Lung microvascular endothelial cell (primary cell): ENCODE measurements at regions not wholly inside any gene's neighbourhood (a gene's known extent, or its start where the extent isn't known, plus 50 kb on each side); places are given as distances from the start of the nearest gene placed in this dataset.

Experiments
- DNase-seq, 2 donors: peaks; one replicate each; pipeline versions ENCODE4 v3.0.0 to v3.0.0-alpha.2; 2010; ENCODE audit warnings: low read depth in 2 of 2

DNA sequence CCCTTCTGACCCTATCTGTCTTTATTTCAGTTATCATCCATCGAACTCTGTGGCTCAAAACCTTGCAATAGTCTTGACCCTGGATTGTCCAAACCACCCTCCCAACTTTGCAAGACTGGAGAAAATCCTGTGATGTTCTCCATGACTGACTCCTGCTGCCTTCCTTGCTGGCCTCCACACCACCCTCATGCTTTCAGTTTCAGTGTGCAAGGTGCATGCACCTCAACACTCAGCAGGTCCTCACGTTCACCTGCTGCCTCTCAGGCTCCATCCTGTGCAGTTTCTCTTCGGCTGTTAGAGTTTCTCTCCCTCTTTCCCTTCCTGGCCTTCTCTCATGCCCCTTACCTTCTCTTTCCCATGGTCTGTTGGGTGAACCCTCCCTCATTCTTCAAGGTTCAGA is 59.4 kb upstream of the ASIC2 start:
- no peak for DNase-seq

DNA sequence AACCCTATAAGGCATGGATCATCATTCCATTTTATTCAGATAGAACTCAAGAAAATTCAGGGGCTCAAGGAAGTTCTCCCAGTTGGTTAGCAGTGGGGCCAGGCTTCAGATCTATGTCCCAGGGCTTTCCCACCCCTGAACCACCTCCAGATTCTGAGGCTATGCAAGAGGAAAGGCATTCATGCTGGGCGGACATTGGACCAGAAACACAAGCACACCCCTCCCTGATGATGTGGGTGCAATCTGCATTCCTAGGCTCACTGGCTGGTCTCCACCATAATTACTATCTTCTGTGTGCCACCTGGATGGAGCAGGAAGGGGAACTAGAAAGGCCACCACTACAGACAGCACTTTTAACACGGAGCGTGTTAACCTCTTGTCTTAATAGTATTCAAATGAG is 63.2 kb upstream of the ASIC2 start:
- no peak for DNase-seq

DNA sequence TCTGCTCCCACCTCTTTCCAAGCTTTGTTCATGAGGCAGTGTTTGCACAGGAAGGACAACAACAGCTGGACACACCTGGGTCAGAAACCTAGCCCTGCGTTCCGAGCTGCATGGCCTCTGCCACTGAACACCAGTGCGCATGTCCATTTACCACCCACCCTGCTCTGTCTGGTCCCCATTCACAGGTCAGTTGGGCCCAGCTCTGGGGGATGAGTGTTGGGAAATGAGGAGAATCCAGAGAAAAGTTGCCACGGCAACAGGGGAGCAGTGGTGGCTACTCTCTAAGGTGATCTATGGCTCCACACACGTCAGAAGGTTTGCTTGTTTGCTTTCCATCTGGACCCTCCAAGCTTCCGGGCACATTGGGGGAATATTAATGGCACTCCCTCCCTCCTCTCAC is 70.4 kb upstream of the ASIC2 start:
- DNase-seq, result no peak

DNA sequence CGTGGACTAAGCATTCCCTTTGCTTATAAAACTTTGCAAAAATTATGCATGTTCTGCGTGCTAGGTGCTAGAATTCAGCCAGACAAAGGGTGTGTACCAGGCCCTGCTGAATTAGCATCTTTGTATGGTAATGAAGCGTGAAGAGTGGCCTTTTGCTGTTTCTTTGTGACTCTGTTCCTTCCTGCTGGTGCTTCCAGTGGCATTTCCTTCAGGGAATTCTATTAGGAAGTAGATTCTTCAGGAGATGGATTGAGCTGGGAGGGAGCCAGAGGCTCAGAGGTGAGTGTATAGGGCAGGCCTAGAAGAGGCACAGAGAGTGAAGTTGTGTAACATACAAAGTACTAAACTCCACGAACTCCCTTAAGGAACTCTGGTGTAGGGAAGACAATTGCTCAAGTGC is 73.9 kb upstream of the ASIC2 start:
- no peak for DNase-seq

DNA sequence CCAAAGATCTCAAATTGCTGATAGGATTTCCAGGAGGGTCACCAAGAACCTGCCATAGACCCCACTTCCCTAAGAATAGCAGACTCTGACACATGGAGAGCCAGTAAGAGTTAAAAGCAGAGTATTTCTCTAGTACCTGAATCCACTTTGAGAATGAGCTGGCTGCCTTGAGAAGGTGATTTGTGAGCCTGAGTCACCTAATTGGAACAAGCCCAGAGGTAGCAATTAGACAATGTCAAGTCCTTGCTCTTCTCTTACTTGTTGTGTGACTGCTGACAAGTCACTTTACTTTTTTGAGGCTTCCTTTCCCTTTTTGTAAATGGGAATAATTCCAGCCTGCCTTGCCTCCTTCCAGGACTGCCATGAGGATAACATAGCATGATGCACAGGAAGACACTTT is 76.1 kb upstream of the ASIC2 start:
- DNase-seq, result no peak

DNA sequence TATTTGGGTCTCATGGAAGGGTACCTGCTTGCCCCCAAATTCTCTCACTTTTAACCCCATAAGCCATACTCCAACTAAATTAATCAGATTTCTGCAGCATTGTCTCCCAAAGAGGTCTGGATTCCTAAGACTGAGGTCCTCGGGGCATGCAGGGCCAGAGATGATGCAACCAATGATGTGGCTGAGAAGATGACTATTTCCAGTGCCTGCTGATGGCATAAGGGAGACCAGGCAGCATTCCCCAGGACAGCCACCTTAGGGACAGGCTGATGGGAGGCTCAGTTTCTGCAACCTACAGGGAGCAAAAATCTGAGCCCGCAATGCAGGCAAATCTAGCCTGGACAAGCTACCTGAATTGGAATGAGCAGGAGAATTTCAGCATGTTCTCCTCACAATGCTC is 76.8 kb upstream of the ASIC2 start:
- DNase-seq, result no peak

DNA sequence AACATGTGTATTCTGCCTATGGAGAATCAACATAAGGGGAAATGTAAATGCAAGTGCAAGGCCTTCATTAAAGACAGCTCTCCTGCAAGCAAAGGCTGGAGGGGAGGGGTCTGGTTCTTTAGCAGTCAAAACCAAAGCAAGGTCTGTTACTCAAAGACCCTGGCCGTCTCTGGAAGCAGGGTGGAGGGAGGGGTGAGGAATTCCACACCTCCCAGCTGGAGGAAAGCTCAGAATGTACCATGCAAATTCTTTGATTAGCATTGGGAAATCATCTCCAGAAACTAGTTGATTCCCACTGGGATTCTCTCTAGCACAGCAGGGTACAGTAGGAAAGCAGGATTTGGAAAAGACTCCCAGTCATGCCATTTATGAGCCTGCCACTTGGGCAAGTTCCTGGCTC is 77.3 kb upstream of the ASIC2 start:
- no peak for DNase-seq

DNA sequence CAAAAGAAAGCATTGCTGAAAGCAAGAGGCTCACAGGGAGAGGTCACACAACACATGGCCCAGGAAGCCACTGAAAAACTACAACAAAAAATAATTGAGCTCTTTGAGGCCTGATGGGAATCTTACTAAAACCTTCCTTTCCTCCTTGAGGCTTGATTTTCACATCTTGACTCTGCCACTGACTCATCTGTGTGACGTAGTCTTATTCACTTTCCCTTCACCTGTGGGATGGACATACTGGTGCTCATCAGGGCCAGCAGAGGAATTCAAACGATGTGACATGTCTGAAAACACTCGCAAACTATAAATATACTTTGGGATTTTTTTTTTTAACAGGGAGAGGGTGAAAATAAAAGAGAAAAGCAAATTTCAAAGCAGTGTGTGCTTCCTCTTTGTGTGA is 78.3 kb upstream of the ASIC2 start:
- DNase-seq, result no peak

DNA sequence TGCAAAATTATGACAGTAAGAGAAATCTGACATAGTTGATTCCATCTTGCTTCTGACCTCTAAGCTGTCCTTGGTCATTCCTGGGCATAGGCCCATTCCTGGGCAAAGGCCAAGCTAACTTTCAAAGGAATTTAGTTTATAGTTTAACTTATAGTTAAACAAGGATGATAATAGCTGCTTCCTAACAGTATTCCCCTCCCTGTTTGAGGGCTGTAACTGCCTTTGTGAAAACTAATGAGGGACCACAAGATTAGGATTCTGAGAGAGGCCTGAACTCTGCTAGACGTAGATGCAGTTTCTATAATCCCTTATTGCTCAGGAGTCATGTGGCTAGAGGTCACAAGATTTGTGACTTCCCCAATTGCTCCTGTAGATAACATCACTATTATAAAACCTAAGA is 80.2 kb upstream of the ASIC2 start:
- DNase-seq, result no peak

DNA sequence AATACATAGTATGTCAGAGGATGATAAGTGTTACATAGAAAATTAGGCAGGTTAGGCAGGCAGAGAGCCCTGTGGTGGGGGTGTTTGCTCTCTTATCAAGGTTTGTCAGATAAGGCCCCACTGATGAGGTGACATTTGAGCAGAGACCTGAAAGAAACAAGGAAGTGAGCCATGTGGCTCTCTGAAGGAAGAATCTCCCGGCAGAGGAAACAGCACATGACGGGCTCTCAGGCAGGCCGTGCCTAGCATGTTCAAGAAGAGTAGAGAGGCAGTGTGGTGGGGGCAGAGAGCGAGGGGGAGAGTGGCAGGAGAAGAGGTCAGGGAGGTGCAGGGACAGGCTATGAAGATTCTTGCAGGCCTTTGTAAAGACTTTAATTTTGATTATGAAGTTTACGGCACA is 82.0 kb upstream of the ASIC2 start:
- no peak for DNase-seq

DNA sequence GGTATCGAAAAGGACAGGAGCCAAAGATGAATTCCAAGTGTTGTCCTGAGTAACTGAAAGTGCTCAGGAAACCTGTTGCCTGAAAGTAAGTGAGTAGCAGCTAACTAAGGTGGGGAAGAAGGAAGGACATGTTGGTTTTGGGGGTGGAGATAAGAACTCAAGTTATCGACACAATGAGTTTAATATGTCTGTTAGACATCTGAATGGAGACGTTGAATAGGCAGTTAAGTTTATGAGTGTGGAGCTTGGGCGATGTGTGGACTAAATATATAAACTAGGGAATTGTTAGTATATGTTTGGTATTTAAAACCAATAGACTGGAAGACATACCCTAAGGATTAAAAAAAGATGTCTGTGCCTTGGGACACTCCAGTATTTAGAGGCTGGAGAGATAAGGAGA is 82.7 kb upstream of the ASIC2 start:
- no peak for DNase-seq

DNA sequence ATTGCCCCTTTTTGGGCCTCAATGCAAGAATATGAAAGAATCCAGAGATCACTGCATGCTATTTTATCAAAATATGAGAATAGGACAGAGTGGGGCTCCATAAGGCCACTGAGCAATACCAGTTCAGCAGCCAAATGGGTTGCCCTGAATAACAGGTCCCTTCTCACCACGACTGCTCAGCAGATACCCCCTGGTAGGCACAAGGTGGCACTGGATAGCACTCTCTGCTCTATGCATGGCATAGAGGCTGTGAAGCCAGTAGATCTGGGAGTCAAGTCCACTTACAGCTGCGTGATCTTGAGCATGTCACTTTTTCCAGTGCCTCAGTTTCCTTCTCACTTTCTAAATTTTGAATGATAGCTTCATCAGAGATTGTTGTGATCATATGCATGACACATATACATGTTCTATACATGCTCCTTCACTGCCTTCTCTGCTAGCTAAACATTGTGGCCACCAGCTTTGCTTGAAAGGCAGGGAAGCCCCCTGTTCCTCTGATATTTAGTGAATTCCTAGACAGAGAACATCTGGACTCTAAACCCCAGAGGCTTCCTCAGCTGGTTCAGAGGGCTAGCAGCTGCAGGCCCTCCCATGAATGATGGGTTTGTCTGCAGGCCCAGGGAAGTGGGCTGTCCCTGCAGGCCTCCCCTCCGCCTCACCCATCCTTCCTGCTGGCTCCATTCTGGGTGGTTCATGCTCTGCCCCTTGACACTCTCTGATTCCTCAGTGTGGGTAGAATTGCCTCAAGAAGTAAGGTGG is 84.9 kb upstream of the ASIC2 start:
- DNase-seq, result peak in 1 of 2 donors; percentile 13

DNA sequence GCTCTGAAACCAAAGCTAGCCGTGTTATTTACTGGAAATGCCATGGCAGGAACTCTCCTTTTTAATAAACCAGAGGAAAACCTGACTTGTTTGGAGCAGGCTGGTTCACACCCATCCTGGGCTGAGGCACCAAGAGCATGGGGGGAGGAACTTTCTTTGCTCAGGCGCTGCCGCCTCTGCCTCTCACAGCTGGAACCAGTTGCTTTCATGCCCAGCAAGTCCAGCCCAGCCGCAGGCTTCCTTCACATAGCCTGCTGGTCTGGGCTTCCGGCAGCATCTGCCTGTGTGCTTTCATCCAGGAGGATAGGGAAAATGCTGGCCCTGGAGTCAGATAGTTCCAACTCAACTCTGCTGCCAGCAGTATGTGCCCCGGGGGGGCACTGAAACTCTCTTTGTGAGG is 88.1 kb upstream of the ASIC2 start:
- peak in 1 of 2 donors; percentile 3 for DNase-seq

DNA sequence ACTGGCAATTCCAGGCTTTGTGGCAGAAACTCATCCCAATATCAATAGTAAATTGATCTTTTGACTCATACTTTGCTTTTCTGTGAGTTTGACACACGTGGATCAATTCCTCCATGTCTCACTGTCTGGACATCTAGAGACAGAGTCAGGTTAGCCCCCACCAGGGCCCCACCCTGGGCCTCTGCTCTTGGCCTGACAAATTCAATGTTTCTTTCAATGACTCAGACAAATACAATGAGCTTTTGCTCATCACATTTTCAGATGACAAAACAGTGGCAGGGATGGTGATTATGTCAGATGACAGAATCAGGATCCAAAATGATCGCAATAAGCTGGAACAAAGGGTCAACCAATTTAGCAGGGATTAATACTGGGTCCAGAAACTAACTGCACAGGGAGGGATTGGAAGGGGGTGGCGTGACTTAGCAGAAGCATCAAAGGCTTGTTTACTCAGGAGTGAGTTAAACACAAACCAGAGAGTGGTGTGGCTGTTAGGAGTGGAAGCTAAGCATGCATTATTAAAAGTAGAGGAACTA is 90.5 kb upstream of the ASIC2 start:
- DNase-seq, result no peak

DNA sequence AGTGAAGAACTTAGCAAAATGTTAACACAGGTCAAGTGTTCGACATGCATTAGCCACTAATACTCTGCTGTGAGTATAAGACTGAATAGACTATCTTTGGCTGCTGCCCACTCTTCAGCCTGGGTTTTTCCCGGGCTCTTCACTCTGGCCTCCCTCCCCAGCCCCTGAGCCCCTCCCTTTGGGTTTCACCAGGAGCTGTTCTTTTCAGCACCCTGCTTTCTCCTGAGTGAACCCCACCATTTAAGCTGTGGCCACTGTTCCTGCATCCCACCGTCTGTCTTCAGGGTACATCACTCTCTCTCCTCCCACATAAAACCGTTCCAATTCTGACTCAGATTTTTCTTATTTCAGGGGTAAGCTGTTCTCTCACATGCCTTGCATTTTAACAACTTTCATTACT is 92.0 kb upstream of the ASIC2 start:
- no peak for DNase-seq

DNA sequence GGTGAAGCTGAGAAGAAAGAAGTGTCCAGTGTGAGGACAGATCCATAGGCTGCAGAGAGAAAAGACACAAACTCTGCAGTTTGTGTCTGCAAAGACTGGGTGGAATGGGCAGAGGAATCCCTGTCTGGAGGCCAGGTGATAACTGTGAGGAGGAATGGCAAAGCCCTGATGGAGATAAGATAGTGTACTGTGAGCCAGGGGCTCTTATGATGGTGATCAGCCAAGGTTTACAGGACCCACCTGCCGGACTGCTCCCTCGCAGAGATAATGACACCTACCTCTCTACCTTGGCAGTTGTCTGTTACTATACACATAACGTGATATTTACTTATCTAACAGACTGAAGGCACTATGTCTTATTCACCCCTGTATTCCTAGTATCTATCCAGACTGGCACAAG is 92.6 kb upstream of the ASIC2 start:
- DNase-seq, result no peak

DNA sequence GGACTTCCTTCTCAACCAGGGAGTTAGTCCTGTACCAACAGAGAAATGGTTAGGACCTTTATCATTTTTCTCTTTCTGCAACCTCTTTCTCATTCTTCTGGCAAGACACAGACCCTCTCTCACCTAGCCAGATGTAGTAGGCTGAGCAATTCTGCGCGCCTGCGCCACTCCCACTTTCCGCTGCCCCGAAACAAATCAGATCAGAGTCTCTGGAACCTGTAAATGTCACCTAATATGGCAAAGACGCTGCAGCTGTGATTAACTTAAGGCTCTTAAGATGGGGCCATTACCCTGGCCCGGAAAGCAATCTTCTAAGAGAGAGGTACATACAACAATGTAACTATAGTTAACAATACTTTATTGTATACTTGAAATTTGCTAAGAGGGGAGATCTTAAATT is 94.3 kb upstream of the ASIC2 start:
- no peak for DNase-seq

DNA sequence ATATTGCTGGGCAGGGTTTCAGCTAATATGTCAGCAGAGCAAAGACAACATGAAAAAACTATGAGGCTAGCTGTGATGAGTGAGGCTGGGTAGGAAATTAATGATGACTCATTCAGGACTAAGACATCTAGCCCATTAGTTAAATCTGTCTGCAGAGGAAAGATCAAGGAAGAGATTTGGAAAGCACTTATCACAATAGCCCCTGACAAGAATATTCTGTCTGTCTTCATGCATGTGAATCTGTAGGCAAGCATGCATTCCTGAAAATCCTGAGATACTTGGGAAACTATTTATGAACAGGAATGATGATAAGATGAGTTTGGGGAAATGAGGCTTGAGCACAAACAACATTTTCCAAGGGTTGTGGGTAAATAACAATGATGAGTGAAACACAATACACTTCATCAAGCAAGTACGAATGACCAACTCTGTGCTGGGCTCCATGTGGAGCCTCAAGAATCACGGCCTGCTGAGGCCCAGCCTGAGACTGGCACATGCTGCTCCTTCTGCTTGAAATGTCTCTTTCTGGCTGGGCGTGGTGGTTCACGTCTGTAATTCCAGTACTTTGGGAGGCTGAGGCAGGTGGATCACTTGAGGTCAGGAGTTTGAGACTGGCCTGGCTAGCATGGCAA is 96.5 kb upstream of the ASIC2 start:
- no peak for DNase-seq

DNA sequence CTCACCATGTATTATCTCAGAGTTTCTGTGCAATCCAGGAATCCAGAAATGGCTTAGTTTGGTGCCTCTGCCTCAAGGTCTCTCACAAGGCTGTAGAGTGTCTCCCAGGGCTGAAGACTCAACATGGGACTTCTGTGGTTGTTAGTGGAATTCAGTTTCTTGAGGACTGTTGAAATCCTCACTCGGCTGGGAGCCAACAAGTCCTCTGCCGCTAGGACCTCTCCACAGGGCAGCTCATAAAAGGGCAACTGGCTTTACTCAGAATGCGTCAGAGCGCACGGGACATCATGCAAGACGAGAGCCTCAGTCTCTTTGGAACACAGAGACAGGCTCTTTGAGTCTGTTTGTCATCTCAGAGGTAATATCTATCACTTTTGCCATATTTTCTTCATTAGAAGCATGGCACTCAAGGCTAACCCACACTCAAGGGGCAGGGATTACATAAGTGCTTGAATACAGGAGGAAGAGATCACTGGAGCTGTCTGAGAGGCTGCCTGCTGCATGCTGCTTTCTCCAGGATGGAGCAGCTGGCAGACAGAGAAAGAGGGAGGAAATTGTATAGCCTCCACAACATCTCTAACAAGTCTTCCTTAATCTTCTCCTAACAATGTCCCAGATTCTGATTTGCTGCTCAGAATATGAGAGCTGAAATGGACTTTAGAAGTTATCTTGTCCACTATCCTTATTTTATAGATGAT is 97.5 kb upstream of the ASIC2 start:
- DNase-seq, result no peak

DNA sequence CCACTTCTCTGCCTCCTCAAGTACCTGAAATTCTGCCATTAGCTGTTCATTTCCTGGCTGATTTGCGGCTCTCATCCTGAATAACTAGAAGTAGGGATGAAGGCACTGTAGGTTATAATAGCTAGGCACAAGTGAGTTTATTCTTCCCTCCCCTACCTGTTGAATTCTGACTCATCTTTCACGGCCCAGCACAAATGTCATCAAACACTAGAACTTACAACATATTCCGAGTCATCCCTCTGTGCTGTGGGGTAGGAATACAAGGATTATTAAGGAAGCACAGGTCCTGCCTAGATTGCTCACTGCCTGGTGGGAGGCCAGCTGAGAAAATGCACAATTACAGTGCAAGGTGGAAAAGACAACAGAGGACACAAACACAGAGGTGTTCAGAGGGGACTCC is 103.7 kb upstream of the ASIC2 start:
- DNase-seq, result no peak

DNA sequence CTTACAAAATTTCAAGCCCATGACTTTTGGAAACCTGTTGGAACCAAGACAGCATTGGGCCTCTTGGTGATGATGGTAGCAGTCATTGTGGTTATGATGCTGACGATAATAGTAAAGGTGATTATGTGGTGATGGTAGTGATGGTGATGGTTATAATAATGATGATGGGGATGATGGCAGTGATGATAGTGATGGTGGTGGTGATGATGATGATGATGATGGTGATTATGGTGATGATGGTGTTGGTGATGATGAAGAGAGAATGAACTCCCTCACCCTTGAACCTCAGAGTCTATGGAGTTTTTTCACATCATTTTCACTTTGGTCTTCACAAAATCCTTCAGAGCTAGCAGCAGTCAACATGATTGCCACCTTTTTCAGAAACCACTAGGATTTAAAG is 105.3 kb upstream of the ASIC2 start:
- no peak for DNase-seq

DNA sequence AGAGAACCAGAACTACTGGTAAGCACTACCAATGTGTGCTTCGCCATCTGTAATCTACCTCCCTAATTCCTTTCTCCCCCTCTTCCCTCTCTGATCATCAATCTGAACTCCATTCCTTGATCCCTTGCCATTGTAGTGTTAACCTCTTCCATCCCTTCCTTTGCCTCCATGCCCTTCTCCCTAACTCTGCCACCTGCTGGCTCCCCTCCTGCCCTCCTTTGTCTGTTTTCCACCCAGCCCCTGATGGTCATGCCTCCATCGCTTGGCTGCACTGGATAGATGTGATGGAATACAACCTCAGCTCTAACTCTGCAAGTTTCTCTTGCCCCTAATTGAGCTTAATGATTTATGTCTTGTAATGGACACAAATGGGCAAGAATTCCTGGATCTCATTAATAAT is 108.2 kb upstream of the ASIC2 start:
- no peak for DNase-seq

DNA sequence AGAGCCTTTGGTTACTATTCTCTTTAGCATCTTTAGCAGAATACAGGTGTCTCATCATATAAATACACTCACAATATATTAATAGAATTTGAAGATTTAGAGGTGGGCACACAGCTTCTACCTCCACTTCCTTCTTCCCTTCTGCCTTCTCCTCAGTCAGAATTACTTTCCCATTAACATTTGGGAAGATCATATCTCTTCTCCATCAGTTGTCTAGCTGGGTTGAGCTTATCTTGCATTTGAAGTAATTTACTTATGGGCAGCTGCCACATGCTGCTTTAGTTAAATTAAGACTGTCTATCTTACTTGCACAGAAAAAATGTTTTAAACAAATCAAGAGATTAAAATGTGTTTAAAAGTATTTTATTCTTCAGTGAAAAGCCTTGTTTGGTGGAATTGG is 110.1 kb upstream of the ASIC2 start:
- DNase-seq, result no peak
